Ammon's horn (tissue), 1 donor: ENCODE measurements at regions not wholly inside any gene's neighbourhood (a gene's known extent, or its start where the extent isn't known, plus 50 kb on each side); places are given as distances from the start of the nearest gene placed in this dataset.

ENCODE experiments used
- DNase-seq: peaks from one replicate; pipeline ENCODE4 v3.0.0-alpha.2; 2016; ENCODE audit warnings: low spot score

DNA sequence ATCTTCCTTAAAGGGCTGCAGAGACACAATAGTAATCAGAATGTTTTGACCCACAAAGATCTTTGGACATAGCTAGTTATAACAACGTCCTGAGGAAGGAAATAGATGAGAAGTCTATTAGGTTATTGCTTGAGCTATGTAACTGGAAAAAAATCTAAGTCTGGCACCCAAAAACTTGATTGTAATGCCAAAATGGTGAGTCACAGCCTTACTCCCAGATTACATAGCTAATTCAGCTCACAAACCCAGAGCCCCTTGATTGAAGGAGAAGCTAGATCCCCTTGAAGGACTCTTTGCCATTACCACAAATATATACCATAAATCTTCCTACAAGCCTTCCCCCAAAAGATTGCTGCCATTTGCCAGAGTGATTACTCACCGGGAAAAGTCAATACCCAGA lies 341.8 kb upstream of the KIF2A start:
- DNase-seq: no peak

DNA sequence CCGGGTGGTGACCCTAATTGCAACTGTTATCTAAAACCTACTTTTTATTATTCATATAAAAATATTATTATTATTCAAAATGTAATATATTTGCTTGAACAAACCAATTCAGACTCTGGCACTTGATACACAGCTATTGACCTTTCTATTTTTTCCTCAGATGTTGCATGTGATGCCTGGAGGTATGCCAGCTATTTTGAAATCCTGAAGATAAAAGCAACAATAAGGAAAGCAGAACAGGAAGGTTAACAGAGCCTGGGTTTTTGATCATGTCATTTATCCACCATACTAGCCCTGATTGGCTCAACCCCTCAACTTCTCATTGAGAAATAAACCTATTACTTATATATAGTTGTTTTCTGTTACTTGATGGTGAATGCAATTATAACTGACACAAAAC lies 340.9 kb upstream of the KIF2A start:
- no peak for DNase-seq

DNA sequence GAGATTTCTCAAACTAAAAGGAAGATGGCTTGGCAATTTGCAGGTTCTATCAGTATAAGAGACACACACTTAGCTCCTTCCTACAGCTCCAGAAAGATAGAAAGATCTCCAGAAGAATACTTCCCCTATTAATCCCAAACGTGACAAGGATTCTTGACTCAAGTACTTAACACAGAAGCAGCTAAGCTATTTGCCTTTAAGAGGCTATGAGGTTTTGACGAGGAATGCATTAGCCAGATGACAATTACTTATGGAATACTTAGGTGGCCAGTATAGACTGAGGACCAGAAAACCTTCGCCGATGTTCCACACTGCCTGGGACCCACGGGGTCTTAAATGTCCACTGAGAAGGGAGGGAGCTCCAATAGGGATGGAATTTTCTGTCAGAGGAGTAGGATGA lies 340.5 kb upstream of the KIF2A start:
- DNase-seq: no peak

DNA sequence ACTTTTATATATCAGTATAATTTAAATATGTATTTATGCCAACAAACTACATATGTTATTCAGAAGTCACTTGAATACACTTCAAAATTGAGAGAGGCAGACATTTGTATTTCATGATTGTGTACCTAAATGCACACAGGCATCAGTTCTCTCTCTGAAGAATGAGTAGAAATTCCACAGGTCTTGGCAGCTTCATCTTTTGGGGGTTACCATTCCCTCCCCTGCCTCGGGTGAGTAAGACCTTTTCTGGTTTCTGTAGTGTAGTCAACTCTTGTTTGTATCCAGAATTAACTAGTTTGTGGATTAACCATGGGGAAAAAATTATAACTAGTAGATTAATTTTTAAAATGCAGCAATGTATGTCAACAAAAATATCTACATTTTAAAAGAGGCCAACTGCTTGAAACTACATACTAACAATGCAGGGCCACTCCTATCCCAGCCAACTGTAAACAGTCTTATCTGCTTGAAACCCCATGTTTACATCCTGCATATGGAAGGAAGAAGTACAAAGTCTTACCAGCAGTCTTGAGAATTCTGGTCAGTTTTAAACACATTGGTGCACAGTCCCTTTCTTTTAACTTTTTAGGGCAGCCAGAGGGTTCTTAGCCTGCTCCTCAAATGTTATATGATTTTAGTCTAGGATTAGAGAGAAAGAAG lies 339.6 kb upstream of the KIF2A start:
- DNase-seq: no peak

DNA sequence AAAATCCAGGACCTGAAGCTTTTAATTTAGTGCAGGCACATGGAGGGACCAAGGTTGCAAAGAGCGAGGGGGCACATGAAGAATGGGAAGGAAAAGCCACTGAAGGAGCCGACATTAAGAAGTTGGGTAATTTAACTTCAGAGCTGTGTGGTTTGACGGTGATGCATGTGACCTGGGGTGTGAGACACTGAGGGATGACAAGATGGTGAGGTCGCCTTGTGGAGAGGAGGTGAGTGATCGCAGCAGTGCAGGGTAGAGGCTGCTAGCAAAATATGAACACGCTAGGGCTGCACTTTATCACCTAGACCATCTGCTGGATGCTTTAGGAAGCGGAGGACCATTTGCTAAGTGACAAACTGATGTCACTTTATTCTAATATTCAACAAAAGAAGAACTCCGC lies 339.0 kb upstream of the KIF2A start:
- no peak for DNase-seq

DNA sequence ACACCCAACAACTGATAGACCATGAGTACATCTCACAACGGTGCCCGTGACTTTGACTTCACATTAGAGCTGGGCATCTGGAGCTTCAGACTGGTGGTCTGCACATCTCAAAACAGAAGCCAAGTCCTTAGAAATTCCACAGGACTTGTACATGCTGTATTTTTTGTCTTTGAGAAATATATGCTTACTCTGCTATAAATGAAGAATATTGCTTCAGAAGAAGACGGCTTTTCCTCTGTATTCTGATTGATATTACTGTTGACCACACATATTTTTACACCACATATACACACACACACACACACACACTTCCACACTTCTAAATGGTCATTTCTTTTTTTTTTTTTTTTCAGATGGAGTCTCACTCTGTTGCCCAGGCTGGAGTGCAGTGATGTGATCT lies 338.3 kb upstream of the KIF2A start:
- DNase-seq: no peak

DNA sequence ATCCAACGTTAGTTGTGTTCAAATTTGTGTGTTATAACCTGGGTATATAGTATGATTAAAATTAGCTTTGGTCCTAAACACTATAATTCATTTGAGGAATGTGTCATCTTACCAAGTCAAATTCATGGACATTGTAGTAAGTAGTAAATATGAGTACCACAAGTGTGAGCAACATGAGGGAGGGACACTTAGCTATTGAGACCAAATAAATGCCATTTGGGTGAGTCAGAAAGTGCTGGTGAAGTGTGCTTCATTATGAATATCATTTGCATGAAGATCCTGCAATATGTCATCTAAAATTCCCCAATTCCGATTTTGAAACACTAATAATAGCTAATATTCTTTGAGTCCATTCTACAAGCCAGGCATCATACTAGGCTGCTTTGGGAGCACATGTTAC lies 336.7 kb upstream of the KIF2A start:
- no peak for DNase-seq

DNA sequence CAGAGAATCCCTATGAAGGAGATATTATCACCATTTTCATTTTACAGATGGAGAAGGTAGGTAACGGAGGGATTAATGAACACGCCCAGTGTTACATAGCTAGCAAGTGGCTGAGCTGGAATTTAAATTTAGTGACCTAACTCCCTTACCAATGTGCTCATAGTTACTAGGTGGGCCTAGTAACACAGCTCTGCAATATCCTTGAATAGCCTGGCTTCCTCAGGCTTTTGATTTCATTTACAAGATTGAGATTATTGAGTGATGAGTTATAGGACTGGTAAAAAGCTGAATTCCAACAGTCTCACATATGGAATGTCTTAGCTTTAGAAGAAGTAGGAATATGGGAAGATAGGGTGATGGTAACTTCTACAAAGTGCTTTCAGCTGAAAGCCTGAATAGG lies 336.3 kb upstream of the KIF2A start:
- no peak for DNase-seq

DNA sequence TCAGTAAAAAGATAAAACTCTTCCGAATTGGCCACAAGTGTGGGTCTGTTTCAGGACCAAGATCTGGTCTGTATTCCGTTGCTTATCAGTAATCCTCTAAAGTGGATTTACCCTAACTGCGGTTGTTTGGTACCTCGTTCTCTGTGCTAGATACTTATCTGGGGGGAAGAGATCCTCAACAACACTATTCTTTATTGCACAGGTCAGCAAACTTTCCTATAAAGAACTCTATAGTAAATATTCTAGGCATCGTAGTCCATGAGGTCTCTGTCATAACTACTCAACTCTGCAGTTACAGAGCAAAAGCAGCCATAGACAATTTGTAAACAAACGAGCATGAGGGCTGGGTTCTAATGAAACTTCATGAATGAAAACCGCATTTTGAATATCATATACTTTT lies 335.8 kb upstream of the KIF2A start:
- no peak for DNase-seq

DNA sequence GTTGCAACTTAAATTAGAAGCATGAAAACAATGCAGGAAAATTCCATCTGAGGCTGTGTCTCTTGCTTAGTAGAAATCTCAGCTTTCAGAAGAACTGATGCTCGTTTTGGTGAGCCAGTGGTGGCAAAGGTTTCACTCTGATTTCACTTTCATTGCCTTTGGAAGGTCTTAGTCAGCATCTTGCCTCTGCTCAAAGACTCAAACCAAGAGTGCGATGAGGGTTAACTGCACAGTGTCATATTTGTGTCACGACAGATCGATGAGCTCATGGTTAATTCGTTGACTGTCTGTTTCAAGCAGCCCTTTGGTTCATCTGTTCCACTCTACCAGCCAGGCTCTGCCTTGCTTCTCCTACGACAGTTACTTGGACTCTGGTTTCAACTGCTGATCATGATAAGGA lies 331.3 kb upstream of the KIF2A start:
- DNase-seq: no peak

DNA sequence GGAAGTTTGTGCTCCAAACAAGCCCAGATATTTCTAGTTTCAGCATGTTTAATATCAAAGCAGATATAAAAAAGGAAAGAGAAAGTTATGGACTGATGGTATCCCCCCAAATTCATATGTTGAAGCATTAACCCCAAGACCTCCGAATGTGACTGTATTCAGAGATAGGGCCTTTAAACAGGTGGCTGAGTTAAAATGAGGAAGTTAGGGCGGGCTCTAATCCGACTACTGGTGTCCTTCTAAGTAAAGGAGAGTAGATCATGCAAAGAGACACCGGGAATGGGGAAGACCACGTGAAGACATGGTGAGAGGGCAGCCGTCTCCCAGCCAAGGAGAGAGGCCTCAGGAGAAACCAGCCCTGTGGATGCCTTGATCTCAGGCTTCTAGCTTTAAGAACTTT lies 324.1 kb upstream of the KIF2A start:
- no peak for DNase-seq

DNA sequence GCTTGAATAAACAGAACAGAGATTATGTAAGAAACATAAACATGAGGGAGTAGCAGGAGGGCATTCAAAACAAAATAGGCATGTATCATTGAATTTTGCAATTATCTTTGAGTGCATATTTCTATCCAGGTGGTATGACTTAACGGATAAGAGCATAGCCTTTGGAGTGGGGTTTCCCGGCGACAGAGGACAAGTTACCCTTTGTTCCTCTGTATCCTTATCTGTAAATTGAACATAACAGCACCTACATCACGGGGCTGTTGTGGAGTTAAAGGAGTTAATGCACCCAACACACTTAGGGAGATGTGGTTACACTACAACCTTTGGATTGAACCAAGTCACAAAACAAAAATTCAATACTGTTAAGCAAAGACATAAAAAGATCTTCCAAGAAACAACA lies 314.6 kb upstream of the KIF2A start:
- DNase-seq: no peak

DNA sequence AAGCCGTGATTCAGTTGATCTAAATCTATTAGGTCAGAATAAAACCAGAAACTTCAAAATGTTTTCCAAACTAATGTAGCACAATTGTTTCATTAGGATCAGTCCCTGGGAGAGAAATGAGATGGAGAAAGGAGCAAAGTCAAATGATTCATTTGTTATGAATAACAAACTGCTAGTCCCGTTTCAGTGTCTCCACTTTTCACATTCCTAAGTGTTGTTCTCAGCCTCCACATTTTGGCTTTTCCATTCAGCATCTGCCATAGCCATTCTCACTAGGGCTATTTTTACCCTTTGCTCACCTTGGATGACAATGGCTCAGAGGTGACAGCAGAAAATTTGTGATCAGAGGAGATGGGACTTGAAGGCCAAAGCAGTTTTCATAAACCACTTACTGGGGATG lies 314.1 kb upstream of the KIF2A start:
- no peak for DNase-seq

DNA sequence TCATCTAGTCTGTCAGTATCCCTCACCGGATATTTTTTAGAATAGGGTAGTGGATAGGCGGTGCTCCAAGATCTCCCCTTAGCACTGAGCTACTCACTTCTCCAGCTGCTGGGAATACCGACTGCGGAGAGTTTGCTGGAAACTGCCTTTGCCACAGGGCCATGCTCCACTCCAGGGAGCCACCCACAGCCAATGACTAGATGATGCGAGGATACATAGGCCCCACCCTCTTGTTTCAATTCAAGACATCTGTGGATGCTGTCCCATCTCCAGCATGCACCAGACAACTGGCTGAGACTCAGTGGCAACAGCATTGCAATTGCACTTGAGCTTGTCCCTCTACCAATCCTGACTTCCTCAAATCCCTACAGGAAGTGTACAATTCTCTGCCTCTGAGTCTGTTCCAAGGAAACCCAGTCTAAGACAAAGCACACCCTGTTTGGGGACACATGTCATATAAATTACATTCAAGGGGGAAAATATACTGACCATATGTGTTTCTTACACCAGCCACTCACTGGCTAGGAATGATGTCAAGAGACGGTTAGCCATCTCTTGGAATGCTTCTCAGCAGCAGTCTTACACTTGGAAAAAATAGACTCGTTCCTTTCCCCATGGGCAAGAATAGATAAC lies 312.6 kb upstream of the KIF2A start:
- DNase-seq: no peak

DNA sequence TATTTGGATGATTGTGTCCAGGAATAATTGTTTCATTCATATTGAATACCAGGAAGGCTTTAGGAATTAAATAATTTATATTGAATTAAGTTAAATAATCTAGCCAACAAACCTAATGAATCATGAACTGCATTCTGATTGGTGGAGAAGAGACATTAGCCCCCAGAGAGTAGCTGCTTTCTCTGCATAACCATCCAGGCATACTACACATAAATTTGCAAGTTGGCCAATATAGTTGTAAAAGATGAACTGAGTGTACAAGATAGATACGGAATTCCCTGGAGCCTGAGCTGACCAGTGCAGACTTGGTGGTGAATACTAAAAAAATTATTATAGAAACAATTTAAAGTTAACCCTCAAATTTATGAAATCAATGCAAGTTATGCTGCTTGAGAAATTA lies 311.8 kb upstream of the KIF2A start:
- no peak for DNase-seq

DNA sequence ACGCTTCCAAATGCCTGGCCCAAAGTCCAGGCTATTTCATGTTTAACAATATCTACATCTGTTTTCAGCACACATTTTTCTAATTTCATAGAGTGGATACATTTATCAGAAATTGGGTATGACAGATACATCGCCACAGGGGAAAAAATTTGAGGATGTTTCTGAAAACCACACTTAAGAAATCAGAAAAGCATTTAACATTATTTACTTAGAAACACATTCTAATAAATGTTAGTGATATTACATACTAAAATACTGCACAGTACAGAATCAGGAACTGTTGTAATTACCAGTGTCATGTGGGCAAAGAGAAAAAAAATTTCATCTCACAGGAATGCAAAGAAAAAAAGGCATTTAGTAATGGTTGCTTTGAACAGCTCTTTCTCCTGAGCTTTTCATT lies 310.5 kb upstream of the KIF2A start:
- no peak for DNase-seq

DNA sequence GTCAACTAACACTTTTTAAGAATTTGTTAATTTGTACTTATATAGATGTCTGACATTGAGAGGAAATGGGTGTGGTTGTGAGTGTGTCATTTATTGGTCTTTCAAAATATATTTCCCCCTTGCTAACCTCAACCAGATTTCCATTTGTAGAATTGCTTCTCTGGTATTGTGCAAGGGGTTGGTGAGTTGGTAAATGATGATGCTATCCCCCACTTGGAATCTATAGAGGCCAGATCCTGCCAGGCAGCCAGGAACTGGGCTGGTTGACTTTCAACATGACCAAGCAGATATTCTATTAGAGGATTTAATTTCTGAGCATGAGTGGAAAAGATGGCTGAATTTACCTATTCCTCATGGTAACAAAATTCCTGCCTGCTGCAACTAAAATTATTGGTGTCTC lies 306.6 kb upstream of the KIF2A start:
- no peak for DNase-seq

DNA sequence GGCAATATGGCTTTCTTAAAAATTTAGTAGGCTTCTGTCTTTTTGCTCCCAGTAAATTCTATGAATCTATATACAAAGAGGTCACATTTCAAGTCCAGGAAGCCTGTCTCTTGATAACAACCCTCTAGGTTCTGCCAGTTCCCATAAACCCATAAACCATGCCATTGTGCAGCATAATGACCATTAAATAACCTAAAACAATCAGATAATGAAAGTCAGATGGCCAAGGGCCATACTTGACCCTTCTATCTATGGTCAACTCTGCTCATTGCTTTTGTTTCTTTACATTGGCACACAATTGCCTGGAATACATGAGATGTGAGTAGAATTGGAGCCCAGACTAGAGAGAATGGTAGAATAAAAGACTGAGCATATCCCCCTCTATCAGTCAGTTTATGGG lies 305.4 kb upstream of the KIF2A start:
- no peak for DNase-seq

DNA sequence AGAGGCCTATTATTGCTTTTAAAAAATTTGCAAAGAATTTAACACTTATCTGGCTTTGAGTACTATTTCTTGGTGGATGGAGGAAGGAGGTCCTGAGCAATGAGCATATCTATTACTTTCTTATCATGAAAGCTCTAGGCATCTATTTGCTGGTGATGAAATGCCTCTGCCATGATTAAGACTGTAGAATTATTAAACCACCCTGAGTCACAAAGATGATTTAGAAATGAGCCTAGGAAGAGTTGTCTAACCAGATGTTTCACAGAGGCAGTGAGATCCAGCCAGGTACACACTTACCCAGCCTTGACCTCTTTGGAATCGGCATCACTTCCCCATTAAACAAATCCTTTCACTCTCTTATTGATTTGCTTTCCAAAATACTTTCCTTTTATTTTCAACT lies 304.4 kb upstream of the KIF2A start:
- no peak for DNase-seq

DNA sequence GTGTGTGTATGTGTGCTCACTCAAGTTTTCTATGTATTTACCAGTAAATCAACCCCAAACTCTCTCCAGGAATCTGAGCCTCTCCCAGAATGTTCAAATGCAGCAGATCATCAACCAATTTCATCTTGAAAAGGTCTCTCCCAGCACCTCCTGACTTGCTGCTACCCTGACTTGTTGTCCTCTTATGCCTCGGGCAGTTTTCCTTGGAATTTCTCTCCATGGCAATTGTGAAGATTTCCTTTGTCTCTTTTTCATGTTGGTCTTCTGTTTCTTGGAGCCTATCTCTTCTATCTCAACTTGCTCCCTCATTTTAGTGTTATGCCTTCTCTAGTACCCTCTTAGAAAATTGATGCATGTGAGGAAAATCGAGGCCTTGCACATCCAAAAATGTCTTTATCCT lies 303.6 kb upstream of the KIF2A start:
- DNase-seq: no peak

DNA sequence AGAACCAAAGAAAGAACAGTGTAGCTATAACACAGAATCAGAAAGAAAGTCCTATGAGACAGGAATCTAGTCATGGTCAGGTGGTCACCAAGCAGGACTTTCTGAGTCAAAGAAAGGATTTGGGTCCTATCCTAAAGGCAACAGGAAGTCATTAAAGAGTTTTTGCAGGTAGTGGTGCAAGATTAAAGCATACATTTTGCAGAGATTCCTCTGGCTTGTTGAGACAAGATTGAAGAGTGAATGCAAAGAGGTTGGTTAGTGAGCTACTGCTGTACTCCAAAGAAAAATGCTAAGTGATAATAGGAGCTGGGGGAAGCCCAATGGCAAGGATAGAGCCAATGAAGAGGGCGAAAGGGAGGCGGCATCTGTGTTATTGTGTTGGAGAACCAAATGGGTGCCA lies 300.5 kb upstream of the KIF2A start:
- DNase-seq: no peak

DNA sequence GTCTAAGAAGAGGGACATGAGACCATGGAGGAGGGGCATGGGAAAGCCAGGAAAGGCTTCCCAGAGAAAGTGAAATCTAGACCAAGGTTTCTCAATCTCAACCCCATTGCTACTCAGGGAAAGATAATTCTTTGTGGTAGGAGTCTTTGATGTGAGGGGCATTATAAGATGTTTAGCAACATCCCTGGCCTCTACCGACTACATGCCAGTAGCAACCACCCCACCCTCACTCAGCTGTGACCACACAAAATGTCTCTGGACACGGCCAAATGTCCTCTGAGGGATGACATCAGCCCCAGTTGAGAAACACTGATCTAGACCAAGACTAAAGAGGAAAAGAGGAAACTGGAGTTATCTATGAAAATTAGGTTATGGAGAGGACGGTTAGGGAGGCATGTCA lies 298.5 kb upstream of the KIF2A start:
- DNase-seq: no peak

DNA sequence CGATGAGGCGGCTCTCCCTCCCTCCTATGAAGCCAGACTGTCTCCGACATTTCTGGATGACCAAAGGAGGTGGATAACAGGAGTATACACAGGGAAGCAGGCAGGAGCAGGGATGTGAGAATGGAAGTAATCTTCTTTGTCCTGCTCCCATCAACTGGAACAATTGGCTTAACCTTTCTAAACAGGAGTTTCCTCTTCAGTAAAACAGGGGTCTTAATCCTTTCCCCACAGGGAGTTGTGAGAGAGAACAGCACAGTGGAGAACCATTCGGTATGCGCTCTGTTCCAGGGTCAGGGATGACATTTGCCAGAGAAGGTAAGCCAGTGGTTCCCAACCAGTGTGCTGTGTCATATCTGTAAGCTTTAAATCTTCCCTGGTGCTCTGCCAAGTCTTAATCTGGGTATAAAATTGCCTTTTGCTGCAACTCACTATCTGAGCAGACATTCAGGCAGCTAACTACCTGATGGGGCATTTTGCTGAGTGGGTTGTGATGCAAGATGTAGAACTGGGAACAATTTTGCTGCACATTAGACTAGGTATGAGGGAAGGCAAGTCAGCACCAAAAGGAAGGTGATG lies 294.8 kb upstream of the KIF2A start:
- no peak for DNase-seq

DNA sequence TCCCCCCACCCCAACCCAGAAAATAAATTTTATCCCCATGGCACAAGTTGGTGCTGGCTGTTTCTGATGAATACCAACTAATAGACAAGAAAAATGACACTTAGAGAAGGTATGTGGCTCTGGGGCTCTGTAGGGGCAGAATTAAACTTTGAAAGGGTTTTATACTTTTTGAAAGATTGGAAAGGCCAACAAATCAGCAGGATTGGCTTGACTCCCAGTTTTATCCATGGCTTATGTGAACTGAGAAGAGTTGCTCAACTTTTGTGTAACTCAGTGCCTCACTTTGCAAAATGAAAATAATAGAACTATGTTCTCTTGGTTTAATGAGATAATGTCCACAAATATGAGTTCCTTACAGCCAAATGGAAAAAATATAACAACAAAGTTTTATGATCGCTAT lies 288.9 kb upstream of the KIF2A start:
- no peak for DNase-seq
